H1 (cell line): ENCODE measurements at regions not wholly inside any gene's neighbourhood (a gene's known extent, or its start where the extent isn't known, plus 50 kb on each side); places are given as distances from the start of the nearest gene placed in this dataset.

Source experiments
- CTCF ChIA-PET: fragments of 300-600 bp; sonication (Branson Sonifier 250); formaldehyde crosslinking; loops from one replicate; lab custom pipeline; 2021; ENCODE audit not compliant: partially characterized antibody; lab: Charles Lee
- POLR2A ChIA-PET: fragments of 300-600 bp; sonication (Branson Sonifier 250); formaldehyde crosslinking; loops from one replicate; lab custom pipeline; 2021; ENCODE audit warnings: inconsistent platforms; ENCODE audit not compliant: partially characterized antibody; lab: Charles Lee
- DNase-seq, 2 experiments: peaks; one replicate each; pipeline versions ENCODE4 v3.0.0 to v3.0.0-alpha.2; 2010 to 2022; ENCODE audit warnings: low spot score in 2 of 2, low read depth in 1 of 2, mixed read lengths in 1 of 2
- FAIRE-seq: peaks from 2 replicates; lab custom pipeline; 2011; peaks lifted over from hg19 to GRCh38; lab: Jason Lieb, UNC
- H2AFZ ChIP-seq: 2 replicates; pipeline ENCODE4 v1.8.1; 2012; ENCODE audit warnings: low read length, inconsistent platforms
- H2AK5ac ChIP-seq: 2 replicates; pipeline ENCODE4 v1.6.1; 2013; ENCODE audit warnings: low read depth, low read length
- H2BK120ac ChIP-seq: replicated peaks from 2 replicates; pipeline ENCODE3; 2013; ENCODE audit warnings: low read depth, low read length, inconsistent platforms
- H2BK12ac ChIP-seq: 2 replicates; pipeline ENCODE4 v1.6.1; 2013; ENCODE audit warnings: low read depth, low read length
- H2BK15ac ChIP-seq: 2 replicates; pipeline ENCODE4 v1.6.1; 2013; ENCODE audit warnings: low read length
- H2BK20ac ChIP-seq: 2 replicates; pipeline ENCODE4 v1.6.1; 2013; ENCODE audit warnings: low read length
- H2BK5ac ChIP-seq: 2 replicates; pipeline ENCODE4 v1.6.1; 2013; ENCODE audit warnings: low read depth, low read length
- H3K14ac ChIP-seq: 2 replicates; pipeline ENCODE4 v1.6.1; 2013; ENCODE audit warnings: inconsistent platforms; ENCODE audit not compliant: insufficient read length
- H3K18ac ChIP-seq: 2 replicates; pipeline ENCODE4 v1.6.1; 2013; ENCODE audit warnings: low read length; ENCODE audit errors: extremely low read depth
- H3K23ac ChIP-seq: 2 replicates; pipeline ENCODE4 v1.6.1; 2013; ENCODE audit warnings: inconsistent platforms; ENCODE audit not compliant: insufficient read length
- H3K23me2 ChIP-seq: 2 replicates; pipeline ENCODE4 v1.6.1; 2013; ENCODE audit warnings: low read depth, low read length
- H3K27ac ChIP-seq: 2 replicates; pipeline ENCODE4 v1.6.1; 2011; ENCODE audit warnings: low read depth, low read length, inconsistent platforms
- H3K27me3 ChIP-seq, 4 experiments: replicated peaks in 1 of 4; 1 replicate in 1 of 4; 2 replicates in 3 of 4; pipeline versions ENCODE4 v1.6.1 to v1.8.1; 2011 to 2013; ENCODE audit warnings: low read length in 3 of 4, mild to moderate bottlenecking in 3 of 4, inconsistent platforms in 2 of 4, mixed read lengths in 2 of 4, moderate library complexity in 1 of 4; ENCODE audit not compliant: control insufficient read depth in 3 of 4, insufficient read depth in 3 of 4; ENCODE audit errors: extremely low read depth in 1 of 4
- H3K36me3 ChIP-seq, 4 experiments: 2 replicates each; pipeline versions ENCODE4 v1.6.1 to v1.8.1; 2011 to 2013; ENCODE audit warnings: mild to moderate bottlenecking in 4 of 4, low read length in 3 of 4, moderate library complexity in 2 of 4, control low read depth in 1 of 4, inconsistent platforms in 1 of 4; ENCODE audit not compliant: insufficient read depth in 4 of 4, control insufficient read depth in 2 of 4
- H3K4ac ChIP-seq: replicated peaks from 2 replicates; pipeline ENCODE3; 2013; ENCODE audit warnings: low read length, low read depth, mixed read lengths, inconsistent platforms; ENCODE audit not compliant: insufficient read length
- H3K4me1 ChIP-seq, 4 experiments: replicated peaks in 1 of 4; 1 replicate in 1 of 4; 2 replicates in 3 of 4; pipeline versions ENCODE4 v1.6.1 to v1.8.1; 2011 to 2013; ENCODE audit warnings: low read length in 3 of 4, inconsistent platforms in 2 of 4, mixed read lengths in 1 of 4; ENCODE audit not compliant: insufficient read depth in 4 of 4, control insufficient read depth in 3 of 4
- H3K4me2 ChIP-seq, 2 experiments: 2 replicates each; pipeline versions ENCODE4 v1.6.1 to v1.8.1; 2011 to 2013; ENCODE audit warnings: low read depth in 2 of 2, low read length in 2 of 2, control low read depth in 1 of 2, inconsistent platforms in 1 of 2, mild to moderate bottlenecking in 1 of 2; ENCODE audit not compliant: insufficient read depth in 1 of 2
- H3K4me3 ChIP-seq, 4 experiments: fragments of 200-600, 300-600 bp in 1 of 4; sonication (generic), shearing (Covaris generic), sonication (Bioruptor Twin) in 1 of 4; 2 replicates each; pipeline versions ENCODE4 v1.5.1 to v1.8.1; 2011 to 2016; ENCODE audit warnings: low read length in 4 of 4, low read depth in 3 of 4, control low read depth in 2 of 4, inconsistent platforms in 2 of 4, mild to moderate bottlenecking in 2 of 4, mixed read lengths in 1 of 4, moderate library complexity in 1 of 4; ENCODE audit not compliant: insufficient read depth in 2 of 4; ENCODE audit errors: extremely low read depth in 1 of 4
- H3K56ac ChIP-seq: replicated peaks from 2 replicates; pipeline ENCODE3; 2013; ENCODE audit warnings: low read depth, mild to moderate bottlenecking, mixed read lengths, low read length, inconsistent platforms; ENCODE audit not compliant: insufficient read length
- H3K79me1 ChIP-seq: 2 replicates; pipeline ENCODE4 v1.6.1; 2013; ENCODE audit warnings: low read depth, low read length, control low read depth
- H3K79me2 ChIP-seq, 2 experiments: 2 replicates each; pipeline versions ENCODE4 v1.6.1 to v1.8.1; 2012 to 2013; ENCODE audit warnings: low read length in 2 of 2, mild to moderate bottlenecking in 2 of 2, inconsistent platforms in 1 of 2; ENCODE audit not compliant: insufficient read depth in 2 of 2, control insufficient read depth in 1 of 2
- H3K9ac ChIP-seq, 4 experiments: replicated peaks in 1 of 4; 1 replicate in 1 of 4; 2 replicates in 3 of 4; pipeline versions ENCODE4 v1.6.1 to v1.8.1; 2011 to 2013; ENCODE audit warnings: low read depth in 3 of 4, low read length in 3 of 4, control low read depth in 2 of 4, mild to moderate bottlenecking in 2 of 4, moderate library complexity in 2 of 4, inconsistent platforms in 1 of 4; ENCODE audit errors: extremely low read depth in 1 of 4
- H3K9me3 ChIP-seq, 2 experiments: 2 replicates each; pipeline versions ENCODE4 v1.6.1 to v1.8.1; 2012 to 2013; ENCODE audit warnings: mild to moderate bottlenecking in 2 of 2, moderate library complexity in 2 of 2, control low read depth in 1 of 2, inconsistent platforms in 1 of 2, low read depth in 1 of 2, low read length in 1 of 2, mixed read lengths in 1 of 2; ENCODE audit not compliant: insufficient read depth in 2 of 2
- H4K20me1 ChIP-seq, 2 experiments: replicated peaks in 1 of 2; 2 replicates each; pipeline versions ENCODE3 to v1.8.1; 2011 to 2013; ENCODE audit warnings: inconsistent platforms in 2 of 2, low read length in 2 of 2, mild to moderate bottlenecking in 1 of 2; ENCODE audit not compliant: insufficient read depth in 2 of 2, control insufficient read depth in 1 of 2
- H4K5ac ChIP-seq: 2 replicates; pipeline ENCODE4 v1.6.1; 2013; ENCODE audit warnings: low read length, low read depth, mixed read lengths, inconsistent platforms; ENCODE audit not compliant: insufficient read length
- H4K8ac ChIP-seq: 2 replicates; pipeline ENCODE4 v1.8.0; 2013; ENCODE audit warnings: mild to moderate bottlenecking, moderate library complexity, low read length, inconsistent platforms; ENCODE audit not compliant: insufficient read depth; ENCODE audit errors: extremely low read depth
- H4K91ac ChIP-seq: replicated peaks from 2 replicates; pipeline ENCODE3; 2013; ENCODE audit warnings: low read length, mixed read lengths, inconsistent platforms; ENCODE audit not compliant: insufficient read length
- EP300 ChIP-seq, 2 experiments: IDR thresholded peaks; 1 replicate in 1 of 2; 2 replicates in 1 of 2; pipeline ENCODE4 v1.6.1; 2011 to 2012; ENCODE audit warnings: low read depth in 2 of 2, low read length in 2 of 2, mild to moderate bottlenecking in 2 of 2, borderline replicate concordance in 1 of 2, inconsistent platforms in 1 of 2, moderate library complexity in 1 of 2
- GABPA ChIP-seq: IDR thresholded peaks from 2 replicates; pipeline ENCODE4 v1.6.1; 2011; ENCODE audit warnings: mild to moderate bottlenecking, low read length, moderate library complexity, borderline replicate concordance; ENCODE audit not compliant: insufficient read depth
- RXRA ChIP-seq: IDR thresholded peaks from 2 replicates; pipeline ENCODE4 v1.6.1; 2011; ENCODE audit warnings: low read depth, mild to moderate bottlenecking, low read length, moderate library complexity; ENCODE audit not compliant: insufficient read depth
- TBP ChIP-seq: IDR thresholded peaks from 2 replicates; pipeline ENCODE4 v1.6.1; 2011; ENCODE audit warnings: low read depth, low read length, improper control_type of control experiment
- YY1 ChIP-seq: IDR thresholded peaks from 2 replicates; pipeline ENCODE4 v1.6.1; 2011; ENCODE audit warnings: low read depth, mild to moderate bottlenecking, low read length
- WGBS, 2 experiments: shearing (Covaris generic) in 1 of 2; methylation state at CpG; one replicate each; pipeline versions ENCODE4 v1.1.6 to v1.1.7; 2013 to 2015; ENCODE audit warnings: low lambda C conversion rate in 2 of 2, mixed read lengths in 2 of 2, inconsistent platforms in 1 of 2, low coverage in 1 of 2, missing lambda C conversion rate in 1 of 2; ENCODE audit not compliant: insufficient replicate concordance in 2 of 2, insufficient coverage in 1 of 2, insufficient read length in 1 of 2; ENCODE audit errors: extremely low coverage in 1 of 2, missing lambda C conversion rate in 1 of 2; 5-methylcytosine and 5-hydroxymethylcytosine counted together

DNA sequence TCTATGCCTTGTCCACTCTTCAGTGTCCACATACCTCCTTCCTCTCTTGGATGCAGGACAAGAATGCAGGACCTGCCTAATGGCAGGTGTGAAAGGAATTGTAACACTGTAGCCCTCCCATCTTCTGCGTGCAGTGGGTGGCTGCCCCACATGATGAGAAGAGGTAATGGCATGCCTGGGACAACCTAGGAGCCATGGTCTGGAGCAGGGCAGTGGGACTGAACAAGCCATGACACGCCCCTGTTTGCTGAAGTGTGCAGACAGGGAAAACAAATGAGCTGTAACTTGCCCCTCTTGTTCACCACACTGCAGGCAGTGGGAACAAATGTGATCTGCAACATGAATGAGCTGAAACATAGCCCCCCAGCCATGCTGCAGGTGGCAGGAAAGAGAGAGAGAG is 192.2 kb downstream of the PCDH17 start:
- H4K8ac ChIP-seq: 0 out of 2 replicates have a peak overlapping the region, but pooled peaks have one; percentile 22
- CTCF ChIA-PET: interaction anchor here (1.3 kb wide), 1 partner anchor 10 kb away, joined by 5 read pairs; no protein-coding TSS in a partner anchor
- DNase-seq (no peak), FAIRE-seq (no peak)
- H3K27me3 ChIP-seq: no peaks in the 10 kb centered on the region
- H3K9me3 ChIP-seq: no peaks in the 10 kb centered on the region
- no peak overlapping the region for H3K4me3 ChIP-seq
- H3K9ac ChIP-seq: no peak overlapping the region
- H2BK20ac ChIP-seq: no peak overlapping the region; the same call in 1 of the 2 replicates
- no peaks in the 10 kb centered on the region for H3K79me1 ChIP-seq
- no peak overlapping the region for H2BK120ac ChIP-seq
- no peaks in the 10 kb centered on the region for H3K36me3 ChIP-seq
- POLR2A ChIA-PET: no interaction called here
- no peak overlapping the region; a peak in 1 of 4 replicates for H3K4me2 ChIP-seq
- H4K5ac ChIP-seq: no peak overlapping the region
- no peak overlapping the region for H2BK5ac ChIP-seq
- no peak overlapping the region for H3K56ac ChIP-seq
- H3K4me1 ChIP-seq: no peaks in the 10 kb centered on the region
- no peak overlapping the region for H3K23ac ChIP-seq
- H2AFZ ChIP-seq: peak overlapping the region; percentile 81
- no peak overlapping the region for H3K14ac ChIP-seq
- H3K4ac ChIP-seq: no peak overlapping the region
- no peak overlapping the region for H2BK15ac ChIP-seq
- no peaks in the 10 kb centered on the region for H3K79me2 ChIP-seq
- no peaks in the 10 kb centered on the region for H4K20me1 ChIP-seq
- no peak overlapping the region for H2AK5ac ChIP-seq
- H2BK12ac ChIP-seq: 0 out of 2 replicates have a peak overlapping the region, but pooled peaks have one; percentile 13
- TF ChIP-seq GABPA: no peak
- no peak for TF ChIP-seq YY1
- no peak for TF ChIP-seq EP300 (IDR thresholded peaks at IDR 0.05; ENCODE audit: borderline replicate concordance in 1 of 2, low read depth in 2 of 2, low read length in 2 of 2)
- TF ChIP-seq RXRA: no peak
- TF ChIP-seq TBP: no peak
- TF ChIP-seq, all 59 proteins: peak for 0
- H4K91ac ChIP-seq: no peak overlapping the region
- H3K23me2 ChIP-seq: no peaks in the 10 kb centered on the region
- no peak overlapping the region for H3K18ac ChIP-seq
- 81% methylated on average over 2 of the region's 2 CpGs; no CpG with 5 or more reads in 1 of the 2 experiments for WGBS, 2 experiments
- H3K27ac ChIP-seq: no peak overlapping the region
